ENCODE measurements at regions not wholly inside any gene's neighbourhood (a gene's known extent, or its start where the extent isn't known, plus 50 kb on each side); places are given as distances from the start of the nearest gene placed in this dataset.

DNA sequence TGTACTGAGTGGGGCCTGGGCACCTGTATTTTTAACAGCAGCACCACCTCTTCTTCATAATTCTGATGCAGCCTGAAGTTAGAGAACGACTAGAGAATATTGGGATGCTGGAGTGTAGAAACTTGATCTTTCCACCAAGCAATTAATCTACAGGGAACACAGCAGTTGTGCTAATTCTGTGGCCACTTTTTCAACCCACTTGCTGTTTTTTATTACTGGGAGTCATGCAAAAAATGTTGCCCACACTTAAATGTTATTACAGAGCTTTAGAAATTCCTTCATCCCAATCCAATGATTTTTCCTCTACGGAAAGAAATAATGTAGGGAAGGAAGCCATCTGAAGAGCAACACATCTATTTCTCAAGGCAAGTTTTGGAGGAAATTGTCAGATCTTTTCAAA, 190.9 kb upstream of the TUT7 start:
- no peak overlapping the region for H4K8ac ChIP-seq (ENCODE audit: low read depth in 2 of 2, low read length in 2 of 2)
- H3K27ac ChIP-seq (ENCODE audit: insufficient read depth, low read length) = no peak overlapping the region
- peaks cover 5% of the 10 kb centered on the region; the same call in 1 of the 2 replicates for H3K9me1 ChIP-seq (ENCODE audit: insufficient read depth, low read length)
- DNase-seq (no peak), ATAC-seq (ENCODE audit: low read depth) (no peak)
- H3K9ac ChIP-seq (ENCODE audit: low read depth, low read length) = no peak overlapping the region
- H3K18ac ChIP-seq (ENCODE audit: low read depth, low read length) = no peak overlapping the region
- no TSS peak for BruUV-seq (replicated peaks)
- no peak overlapping the region for H2BK120ac ChIP-seq (ENCODE audit: low read depth, low read length)
- H3K4me2 ChIP-seq (ENCODE audit: low read depth, low read length) = no peak overlapping the region
- ChIA-PET POLR2A (ENCODE audit: unreplicated experiment) (no interaction called here), CTCF (no interaction called here)
- no peaks in the 10 kb centered on the region for H4K20me1 ChIP-seq (ENCODE audit: insufficient read depth, low read length)
- intact Hi-C loops (cut with micrococcal nuclease) (no loop called here), dilution Hi-C loops (cut with HindIII; ENCODE audit: low sequenced_read_pairs, unreplicated experiment) (no loop called here), in situ Hi-C loops (cut with MboI; ENCODE audit: low sequenced_read_pairs) (no loop called here)
- no peak overlapping the region for H3K14ac ChIP-seq (replicated peaks; ENCODE audit: low read depth, low read length)
- no peak overlapping the region for H3K4me3 ChIP-seq (ENCODE audit: insufficient read depth, low read depth, low read length)
- no peak overlapping the region for H4K5ac ChIP-seq (ENCODE audit: low read depth, low read length)
- H3K27me3 ChIP-seq (ENCODE audit: control insufficient read depth, insufficient read depth, low read length) = no peaks in the 10 kb centered on the region
- H3K36me3 ChIP-seq (ENCODE audit: control insufficient read depth, insufficient read depth, low read length) = no peaks in the 10 kb centered on the region
- H3K4me1 ChIP-seq (ENCODE audit: control insufficient read depth, insufficient read depth, low read length) = peaks cover 8% of the 10 kb centered on the region
- H3K9me3 ChIP-seq (ENCODE audit: control insufficient read depth, insufficient read depth, low read length) = no peaks in the 10 kb centered on the region
- H3K23ac ChIP-seq (ENCODE audit: low read depth, low read length) = no peak overlapping the region
- H2AFZ ChIP-seq (replicated peaks; ENCODE audit: low read length, poor library complexity) = no peak overlapping the region
- H2BK5ac ChIP-seq (ENCODE audit: low read depth, low read length, poor library complexity, severe bottlenecking) = no peak overlapping the region
- H3K79me1 ChIP-seq (ENCODE audit: low read depth in 1 of 2, low read length in 2 of 2) = no peaks in the 10 kb centered on the region
- no peak for TF ChIP-seq FOS (IDR thresholded peaks at IDR 0.05; ENCODE audit: low read depth, low read length)
- no peak for TF ChIP-seq MAZ (IDR thresholded peaks at IDR 0.05; ENCODE audit: borderline replicate concordance, low read depth, low read length)
- no peak for TF ChIP-seq RAD21 (IDR thresholded peaks at IDR 0.05; ENCODE audit: low read length)
- TF ChIP-seq BHLHE40 (IDR thresholded peaks at IDR 0.05; ENCODE audit: low read depth, low read length) = no peak
- no peak for TF ChIP-seq SMC3 (IDR thresholded peaks at IDR 0.05; ENCODE audit: low read depth, low read length)
- no peak for TF ChIP-seq MXI1 (IDR thresholded peaks at IDR 0.05; ENCODE audit: borderline replicate concordance, low read depth, low read length)
- no peak for TF ChIP-seq USF2 (IDR thresholded peaks at IDR 0.05; ENCODE audit: low read depth, low read length)
- TF ChIP-seq MAFK (IDR thresholded peaks at IDR 0.05; ENCODE audit: low read depth, low read length) = no peak
- no peak for TF ChIP-seq ELK1 (IDR thresholded peaks at IDR 0.05; ENCODE audit: borderline replicate concordance, low read depth, low read length)
- no peak for TF ChIP-seq RFX5 (IDR thresholded peaks at IDR 0.05; ENCODE audit: low read depth, low read length)
- TF ChIP-seq CTCF (conservative IDR thresholded peaks at IDR 0.05; ENCODE audit: low read depth, low read length) = no peak
- no peak for TF ChIP-seq CHD1 (IDR thresholded peaks at IDR 0.05; ENCODE audit: low read depth, low read length)
- no peak for TF ChIP-seq CEBPB (IDR thresholded peaks at IDR 0.05; ENCODE audit: low read depth, low read length)
- TF ChIP-seq NFE2L2 (IDR thresholded peaks at IDR 0.05; ENCODE audit: low read depth, low read length) = no peak
- TF ChIP-seq RCOR1 (IDR thresholded peaks at IDR 0.05; ENCODE audit: insufficient replicate concordance, low read length) = no peak
- TF ChIP-seq POLR2A (IDR thresholded peaks at IDR 0.05; ENCODE audit: low read depth, low read length) = no peak
- H2AK9ac ChIP-seq (replicated peaks; ENCODE audit: low read depth, low read length, poor library complexity) = no peak overlapping the region
- H4K91ac ChIP-seq (ENCODE audit: insufficient read depth, low read depth, low read length) = no peak overlapping the region
- H2AK5ac ChIP-seq (ENCODE audit: low read depth, low read length) = no peak overlapping the region
- no CpG with 5 or more reads among the region's 2 CpGs for WGBS, 2 experiments (ENCODE audit: extremely low coverage in 2 of 2, insufficient read length in 1 of 2)
- no peak overlapping the region for H3K56ac ChIP-seq (ENCODE audit: extremely low read depth, insufficient read depth, low read length)
- no peak overlapping the region for H2BK20ac ChIP-seq (ENCODE audit: low read depth, low read length)
- no peak overlapping the region for H3K4ac ChIP-seq (ENCODE audit: low read depth, low read length)
- no peak overlapping the region for H2BK15ac ChIP-seq (ENCODE audit: low read depth, low read length)
